ENCODE measurements at regions not wholly inside any gene's neighbourhood (a gene's known extent, or its start where the extent isn't known, plus 50 kb on each side); places are given as distances from the start of the nearest gene placed in this dataset.

DNA sequence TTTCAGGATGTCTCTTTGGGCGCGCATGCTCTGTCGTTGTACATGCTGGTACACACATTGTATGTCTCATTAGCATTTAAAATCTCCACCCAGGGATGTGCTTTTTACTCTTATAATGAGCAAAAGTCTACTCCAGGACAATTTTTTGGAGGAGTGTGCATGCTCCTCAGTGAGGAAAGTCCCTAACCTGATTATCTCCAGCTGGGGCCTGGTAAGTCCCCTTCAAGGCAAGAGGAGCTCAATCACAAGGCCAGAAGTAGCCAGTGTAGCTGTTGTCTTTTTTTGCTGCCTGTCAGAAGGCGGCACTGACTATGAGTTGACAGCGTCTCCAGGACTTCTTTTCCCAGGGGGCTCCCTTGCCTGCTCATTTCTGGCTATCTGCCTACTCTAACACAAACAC is 218.3 kb upstream of the CNTN1 start:
- TF ChIP-seq, protein P1, sequence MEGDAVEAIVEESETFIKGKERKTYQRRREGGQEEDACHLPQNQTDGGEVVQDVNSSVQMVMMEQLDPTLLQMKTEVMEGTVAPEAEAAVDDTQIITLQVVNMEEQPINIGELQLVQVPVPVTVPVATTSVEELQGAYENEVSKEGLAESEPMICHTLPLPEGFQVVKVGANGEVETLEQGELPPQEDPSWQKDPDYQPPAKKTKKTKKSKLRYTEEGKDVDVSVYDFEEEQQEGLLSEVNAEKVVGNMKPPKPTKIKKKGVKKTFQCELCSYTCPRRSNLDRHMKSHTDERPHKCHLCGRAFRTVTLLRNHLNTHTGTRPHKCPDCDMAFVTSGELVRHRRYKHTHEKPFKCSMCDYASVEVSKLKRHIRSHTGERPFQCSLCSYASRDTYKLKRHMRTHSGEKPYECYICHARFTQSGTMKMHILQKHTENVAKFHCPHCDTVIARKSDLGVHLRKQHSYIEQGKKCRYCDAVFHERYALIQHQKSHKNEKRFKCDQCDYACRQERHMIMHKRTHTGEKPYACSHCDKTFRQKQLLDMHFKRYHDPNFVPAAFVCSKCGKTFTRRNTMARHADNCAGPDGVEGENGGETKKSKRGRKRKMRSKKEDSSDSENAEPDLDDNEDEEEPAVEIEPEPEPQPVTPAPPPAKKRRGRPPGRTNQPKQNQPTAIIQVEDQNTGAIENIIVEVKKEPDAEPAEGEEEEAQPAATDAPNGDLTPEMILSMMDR (IDR thresholded peaks at IDR 0.05; ENCODE audit: poor library complexity) = no peak
- no peak for TF ChIP-seq EZH2phosphoT487 (IDR thresholded peaks at IDR 0.05; ENCODE audit: low read depth, severe bottlenecking, unreplicated experiment)
